Gastrocnemius medialis (tissue), 4 donors: ENCODE measurements at regions not wholly inside any gene's neighbourhood (a gene's known extent, or its start where the extent isn't known, plus 50 kb on each side); places are given as distances from the start of the nearest gene placed in this dataset.

Experiments used
- POLR2A ChIP-seq, 2 donors: fragments of 450-650 bp; IDR thresholded peaks; one replicate each; pipeline ENCODE4 v1.6.1; 2017; ENCODE audit warnings: antibody characterized with exemption in 2 of 2, mild to moderate bottlenecking in 2 of 2, moderate library complexity in 2 of 2
- TF ChIP-seq, protein P1 (sequence below), 5 experiments: fragments of 450-650 bp in 3 of 5; fragments of 200-600 bp in 2 of 5; sonication (generic) in 2 of 5; IDR thresholded peaks in 4 of 5; conservative IDR thresholded peaks in 1 of 5; 1 replicate in 4 of 5; 2 replicates in 1 of 5; pipeline ENCODE4 v1.5.1; 2016 to 2019; ENCODE audit warnings: antibody characterized with exemption in 5 of 5, mild to moderate bottlenecking in 3 of 5, moderate library complexity in 3 of 5

DNA sequence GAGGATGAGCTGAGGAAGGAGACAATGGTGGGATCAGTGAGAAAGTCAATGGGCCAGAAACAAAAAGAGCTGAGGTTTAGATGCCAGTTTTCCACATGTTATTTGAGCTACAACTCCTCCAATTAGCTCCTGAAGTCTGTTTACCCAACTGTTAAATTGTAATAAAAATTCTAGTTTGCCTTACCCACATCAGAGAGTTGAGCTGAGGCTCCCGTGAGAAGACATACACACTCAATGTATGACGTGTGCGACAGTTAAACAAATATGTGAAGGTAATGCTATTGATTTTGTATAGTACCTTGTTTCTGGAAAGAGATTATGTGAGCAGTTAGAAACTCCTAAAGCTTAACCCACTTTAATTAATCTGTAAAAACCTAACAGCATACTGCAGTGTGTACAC, 318.1 kb upstream of the GRM7 start:
- TF ChIP-seq, protein P1, sequence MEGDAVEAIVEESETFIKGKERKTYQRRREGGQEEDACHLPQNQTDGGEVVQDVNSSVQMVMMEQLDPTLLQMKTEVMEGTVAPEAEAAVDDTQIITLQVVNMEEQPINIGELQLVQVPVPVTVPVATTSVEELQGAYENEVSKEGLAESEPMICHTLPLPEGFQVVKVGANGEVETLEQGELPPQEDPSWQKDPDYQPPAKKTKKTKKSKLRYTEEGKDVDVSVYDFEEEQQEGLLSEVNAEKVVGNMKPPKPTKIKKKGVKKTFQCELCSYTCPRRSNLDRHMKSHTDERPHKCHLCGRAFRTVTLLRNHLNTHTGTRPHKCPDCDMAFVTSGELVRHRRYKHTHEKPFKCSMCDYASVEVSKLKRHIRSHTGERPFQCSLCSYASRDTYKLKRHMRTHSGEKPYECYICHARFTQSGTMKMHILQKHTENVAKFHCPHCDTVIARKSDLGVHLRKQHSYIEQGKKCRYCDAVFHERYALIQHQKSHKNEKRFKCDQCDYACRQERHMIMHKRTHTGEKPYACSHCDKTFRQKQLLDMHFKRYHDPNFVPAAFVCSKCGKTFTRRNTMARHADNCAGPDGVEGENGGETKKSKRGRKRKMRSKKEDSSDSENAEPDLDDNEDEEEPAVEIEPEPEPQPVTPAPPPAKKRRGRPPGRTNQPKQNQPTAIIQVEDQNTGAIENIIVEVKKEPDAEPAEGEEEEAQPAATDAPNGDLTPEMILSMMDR (IDR thresholded peaks at IDR 0.05 in 4 of 5, conservative IDR thresholded peaks at IDR 0.05 in 1 of 5), result no peak
- no peak for TF ChIP-seq POLR2A (IDR thresholded peaks at IDR 0.05)
